Activated B cell treated with CpG ODN at 0.5 μM for 24 hours (primary cell): ENCODE measurements at regions not wholly inside any gene's neighbourhood (a gene's known extent, or its start where the extent isn't known, plus 50 kb on each side); places are given as distances from the start of the nearest gene placed in this dataset.
"Not testable (repeated sequence)": the region's sequence is repeated elsewhere in the genome, so short reads cannot be mapped to it uniquely, and the experiment has no call there.

Experiments
- ATAC-seq: fragments of 200-7000 bp; cut with Tn5 transposase; one replicate; pipeline ENCODE4 v1.10.0; 2021; ENCODE audit warnings: low read depth, mild to moderate bottlenecking, moderate library complexity
- CTCF ChIA-PET: fragments of 350-600 bp; sonication (Branson Sonifier 250); formaldehyde crosslinking; loops from one replicate; lab custom pipeline; 2021; ENCODE audit warnings: antibody characterized with exemption; lab: Charles Lee
- POLR2A ChIA-PET: fragments of 350-600 bp; sonication (Branson Sonifier 250); formaldehyde crosslinking; loops from one replicate; lab custom pipeline; 2021; ENCODE audit warnings: antibody characterized with exemption; lab: Charles Lee
- DNase-seq: peaks from one replicate; pipeline ENCODE4 v3.0.0; 2022
- H3K27ac Mint-ChIP-seq: one replicate; pipeline ENCODE4 v1.8.0; 2020; ENCODE audit warnings: mixed read lengths
- H3K27me3 Mint-ChIP-seq: one replicate; pipeline ENCODE4 v1.8.0; 2021; ENCODE audit warnings: mixed read lengths
- H3K36me3 Mint-ChIP-seq: one replicate; pipeline ENCODE4 v1.8.0; 2021; ENCODE audit warnings: low read depth, mixed read lengths
- H3K4me1 Mint-ChIP-seq: one replicate; pipeline ENCODE4 v1.8.0; 2021; ENCODE audit warnings: mixed read lengths
- H3K4me3 Mint-ChIP-seq: one replicate; pipeline ENCODE4 v1.8.0; 2020; ENCODE audit warnings: mild to moderate bottlenecking, mixed read lengths
- H3K9me3 Mint-ChIP-seq: one replicate; pipeline ENCODE4 v1.8.0; 2020; ENCODE audit warnings: mixed read lengths
- CTCF ChIP-seq: fragments of 200-600 bp; IDR thresholded peaks from one replicate; pipeline ENCODE4 v1.8.0; 2022; ENCODE audit warnings: antibody characterized with exemption, mild to moderate bottlenecking
- intact Hi-C: fragments of 100-400 bp; cut with micrococcal nuclease; formaldehyde crosslinking; loops from one replicate; pipeline ENCODE4 v1.15.1; 2024

GRCh38 chr7:57203161-57203791 lies 71.0 kb upstream of the ZNF479 start:
- Mint-ChIP-seq H3K27ac (no peak overlapping the region), H3K4me1 (no peaks in the 10 kb centered on the region), H3K9me3 (peaks cover 17% of the 10 kb centered on the region), H3K27me3 (no peaks in the 10 kb centered on the region), H3K36me3 (no peaks in the 10 kb centered on the region), H3K4me3 (no peak overlapping the region)
- DNase-seq = peak; percentile 3
- ChIA-PET POLR2A (no interaction called here), CTCF (no interaction called here)
- intact Hi-C loops = no loop called here
- no peak for TF ChIP-seq CTCF
- no peak for ATAC-seq

- ATAC-seq, H3K4me3 Mint-ChIP-seq, H3K4me1 Mint-ChIP-seq, POLR2A ChIA-PET, H3K36me3 Mint-ChIP-seq, H3K27me3 Mint-ChIP-seq, intact Hi-C loops, H3K27ac Mint-ChIP-seq, CTCF ChIA-PET: not testable (repeated sequence)
- peak; percentile 1 for DNase-seq
- peaks cover 21% of the 10 kb centered on the region for H3K9me3 Mint-ChIP-seq
These were observed 71.6 kb upstream of the ZNF479 start for GRCh38 chr7:57203858-57204257.

- H3K27ac Mint-ChIP-seq = no peak overlapping the region
- intact Hi-C loops = no loop called here
- H3K4me1 Mint-ChIP-seq = no peaks in the 10 kb centered on the region
- no peak for ATAC-seq
- no peak overlapping the region for H3K4me3 Mint-ChIP-seq
- H3K27me3 Mint-ChIP-seq = no peaks in the 10 kb centered on the region
- no peak for TF ChIP-seq CTCF
- H3K9me3 Mint-ChIP-seq = peaks cover 24% of the 10 kb centered on the region
- H3K36me3 Mint-ChIP-seq = no peaks in the 10 kb centered on the region
- ChIA-PET POLR2A (no interaction called here), CTCF (no interaction called here)
- peak; percentile 7 for DNase-seq
These were observed 72.2 kb upstream of the ZNF479 start for GRCh38 chr7:57204411-57204811.

- POLR2A ChIA-PET = no interaction called here
- intact Hi-C loops = no loop called here
- no peaks in the 10 kb centered on the region for H3K4me1 Mint-ChIP-seq
- no peak for TF ChIP-seq CTCF
- H3K36me3 Mint-ChIP-seq = no peaks in the 10 kb centered on the region
- ATAC-seq (no peak), DNase-seq (peak; percentile 2)
- H3K9me3 Mint-ChIP-seq = peaks cover 24% of the 10 kb centered on the region
- CTCF ChIA-PET = no interaction called here
- no peaks in the 10 kb centered on the region for H3K27me3 Mint-ChIP-seq
- no peak overlapping the region for H3K27ac Mint-ChIP-seq
- H3K4me3 Mint-ChIP-seq = no peak overlapping the region
These were observed 72.8 kb upstream of the ZNF479 start for GRCh38 chr7:57205000-57205399.

- no peak for ATAC-seq
- DNase-seq = no peak
- Mint-ChIP-seq H3K27ac (no peak overlapping the region), H3K4me3 (no peak overlapping the region), H3K4me1 (no peaks in the 10 kb centered on the region), H3K9me3 (peaks cover 20% of the 10 kb centered on the region), H3K36me3 (no peaks in the 10 kb centered on the region), H3K27me3 (no peaks in the 10 kb centered on the region)
- intact Hi-C loops = no loop called here
- ChIA-PET POLR2A (no interaction called here), CTCF (no interaction called here)
- no peak for TF ChIP-seq CTCF
These were observed 75.6 kb upstream of the ZNF479 start for GRCh38 chr7:57207836-57208235.

GRCh38 chr7:57210212-57210611 lies 78.0 kb upstream of the ZNF479 start:
- H3K4me1 Mint-ChIP-seq = no peaks in the 10 kb centered on the region
- ATAC-seq (no peak), DNase-seq (no peak)
- intact Hi-C loops = no loop called here
- no peak overlapping the region for H3K27ac Mint-ChIP-seq
- no peak overlapping the region for H3K4me3 Mint-ChIP-seq
- peaks cover 20% of the 10 kb centered on the region for H3K9me3 Mint-ChIP-seq
- no peaks in the 10 kb centered on the region for H3K36me3 Mint-ChIP-seq
- no peaks in the 10 kb centered on the region for H3K27me3 Mint-ChIP-seq
- TF ChIP-seq CTCF = no peak
- POLR2A ChIA-PET = no interaction called here
- CTCF ChIA-PET = no interaction called here
